OCI-LY7 (cell line): ENCODE measurements at regions not wholly inside any gene's neighbourhood (a gene's known extent, or its start where the extent isn't known, plus 50 kb on each side); places are given as distances from the start of the nearest gene placed in this dataset.

Experiments
- CTCF ChIP-seq: fragments of 200-600 bp; sonication (generic); conservative IDR thresholded peaks from 2 replicates; pipeline ENCODE4 v1.5.1; 2014; ENCODE audit warnings: mild to moderate bottlenecking, antibody characterized with exemption, low read length, moderate library complexity, mixed read lengths
- EZH2phosphoT487 ChIP-seq: fragments of 200-600 bp; sonication (generic); IDR thresholded peaks from 2 replicates; pipeline ENCODE4 v1.6.1; 2018; ENCODE audit warnings: low read depth, borderline replicate concordance, mild to moderate bottlenecking, mixed run types, antibody characterized with exemption, low read length, moderate library complexity, mixed read lengths

DNA sequence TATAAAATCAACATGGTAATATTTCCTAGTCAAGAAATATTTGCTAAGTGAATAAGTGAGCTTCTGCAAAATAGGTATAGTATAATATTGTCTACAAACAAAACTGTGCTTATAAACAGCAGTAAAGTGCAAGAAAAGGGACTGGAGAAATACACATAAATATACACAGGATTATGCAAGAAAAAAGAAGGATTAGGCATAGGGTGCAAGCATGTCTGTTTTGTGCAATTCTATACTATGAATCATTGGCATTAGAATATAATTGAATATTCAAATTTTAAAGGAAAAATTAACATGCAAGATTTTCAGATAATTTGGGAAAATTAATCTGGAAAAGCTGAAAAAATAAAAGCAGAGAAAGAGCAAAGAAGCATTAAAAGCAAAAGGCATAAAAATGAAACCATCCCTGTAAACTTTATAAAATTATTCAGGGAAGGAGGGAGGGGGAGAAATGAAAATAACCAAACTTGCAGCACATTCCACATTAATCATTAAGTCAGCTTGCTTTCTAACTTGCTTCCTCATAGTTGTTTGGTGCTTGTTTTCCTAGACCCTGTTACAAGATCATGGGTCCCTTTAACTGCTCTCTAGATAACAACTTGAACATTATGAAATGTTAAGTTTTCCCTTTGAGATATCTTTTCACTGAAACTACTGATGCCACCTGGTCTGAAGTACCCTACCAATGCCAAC, 147.4 kb upstream of the STAC start:
- TF ChIP-seq CTCF: no peak
- no peak for TF ChIP-seq EZH2phosphoT487
